ENCODE measurements at regions not wholly inside any gene's neighbourhood (a gene's known extent, or its start where the extent isn't known, plus 50 kb on each side); places are given as distances from the start of the nearest gene placed in this dataset.
"Not testable (repeated sequence)": the region's sequence is repeated elsewhere in the genome, so short reads cannot be mapped to it uniquely, and the experiment has no call there.

DNA sequence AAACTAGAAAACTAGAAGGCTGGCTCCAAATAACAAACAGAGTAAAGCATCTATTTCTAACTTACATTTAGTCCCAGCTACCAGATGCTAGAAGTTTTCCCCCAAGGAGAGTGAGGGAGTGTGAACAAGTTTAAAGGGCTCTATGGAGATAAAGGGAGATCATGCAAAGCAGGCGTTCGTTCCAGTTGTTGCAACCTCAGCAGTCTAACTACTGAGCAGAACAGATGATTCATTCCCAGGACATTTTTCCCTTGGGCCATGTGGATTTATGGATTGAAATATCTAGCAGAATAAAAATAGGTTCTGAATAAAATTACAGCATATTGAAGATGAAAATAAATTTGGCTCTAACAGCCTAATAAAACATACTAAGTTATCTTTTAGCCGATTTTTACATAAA is 154.8 kb upstream of the TTC14 start:
- Mint-ChIP-seq H3K4me3 (no peak overlapping the region), H3K27ac (no peak overlapping the region), H3K9me3 (peaks cover 5% of the 10 kb centered on the region), H3K36me3 (ENCODE audit: low read depth) (no peaks in the 10 kb centered on the region), H3K27me3 (no peaks in the 10 kb centered on the region), H3K4me1 (ENCODE audit: low read depth) (no peaks in the 10 kb centered on the region)
- no peak for ATAC-seq
- ChIA-PET CTCF (no interaction called here), POLR2A (no interaction called here)
- no peak for DNase-seq
- TF ChIP-seq, protein P1, sequence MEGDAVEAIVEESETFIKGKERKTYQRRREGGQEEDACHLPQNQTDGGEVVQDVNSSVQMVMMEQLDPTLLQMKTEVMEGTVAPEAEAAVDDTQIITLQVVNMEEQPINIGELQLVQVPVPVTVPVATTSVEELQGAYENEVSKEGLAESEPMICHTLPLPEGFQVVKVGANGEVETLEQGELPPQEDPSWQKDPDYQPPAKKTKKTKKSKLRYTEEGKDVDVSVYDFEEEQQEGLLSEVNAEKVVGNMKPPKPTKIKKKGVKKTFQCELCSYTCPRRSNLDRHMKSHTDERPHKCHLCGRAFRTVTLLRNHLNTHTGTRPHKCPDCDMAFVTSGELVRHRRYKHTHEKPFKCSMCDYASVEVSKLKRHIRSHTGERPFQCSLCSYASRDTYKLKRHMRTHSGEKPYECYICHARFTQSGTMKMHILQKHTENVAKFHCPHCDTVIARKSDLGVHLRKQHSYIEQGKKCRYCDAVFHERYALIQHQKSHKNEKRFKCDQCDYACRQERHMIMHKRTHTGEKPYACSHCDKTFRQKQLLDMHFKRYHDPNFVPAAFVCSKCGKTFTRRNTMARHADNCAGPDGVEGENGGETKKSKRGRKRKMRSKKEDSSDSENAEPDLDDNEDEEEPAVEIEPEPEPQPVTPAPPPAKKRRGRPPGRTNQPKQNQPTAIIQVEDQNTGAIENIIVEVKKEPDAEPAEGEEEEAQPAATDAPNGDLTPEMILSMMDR (IDR thresholded peaks at IDR 0.05), result no peak
- intact Hi-C loops (cut with micrococcal nuclease), result no loop called here

DNA sequence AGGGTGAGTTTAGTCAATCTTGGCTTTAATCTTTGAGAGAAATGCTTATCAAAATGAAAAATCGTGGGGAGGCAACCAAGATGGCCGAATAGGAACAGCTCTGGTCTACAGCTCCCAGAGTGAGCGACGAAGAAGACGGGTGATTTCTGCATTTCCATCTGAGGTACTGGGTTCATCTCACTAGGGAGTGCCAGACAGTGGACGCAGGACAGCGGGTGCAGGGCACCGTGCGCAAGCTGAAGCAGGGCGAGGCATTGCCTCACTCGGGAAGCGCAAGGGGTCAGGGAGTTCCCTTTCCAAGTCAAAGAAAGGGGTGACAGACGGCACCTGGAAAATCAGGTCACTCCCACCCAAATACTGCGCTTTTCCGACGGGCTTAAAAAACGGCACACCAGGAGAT is 153.6 kb upstream of the TTC14 start:
- H3K36me3 Mint-ChIP-seq (ENCODE audit: low read depth); H3K27ac Mint-ChIP-seq; CTCF ChIA-PET; H3K4me3 Mint-ChIP-seq; H3K27me3 Mint-ChIP-seq; POLR2A ChIA-PET; ATAC-seq; DNase-seq; H3K4me1 Mint-ChIP-seq (ENCODE audit: low read depth); intact Hi-C loops (cut with micrococcal nuclease): not testable (repeated sequence)
- H3K9me3 Mint-ChIP-seq, result peaks cover 11% of the 10 kb centered on the region

DNA sequence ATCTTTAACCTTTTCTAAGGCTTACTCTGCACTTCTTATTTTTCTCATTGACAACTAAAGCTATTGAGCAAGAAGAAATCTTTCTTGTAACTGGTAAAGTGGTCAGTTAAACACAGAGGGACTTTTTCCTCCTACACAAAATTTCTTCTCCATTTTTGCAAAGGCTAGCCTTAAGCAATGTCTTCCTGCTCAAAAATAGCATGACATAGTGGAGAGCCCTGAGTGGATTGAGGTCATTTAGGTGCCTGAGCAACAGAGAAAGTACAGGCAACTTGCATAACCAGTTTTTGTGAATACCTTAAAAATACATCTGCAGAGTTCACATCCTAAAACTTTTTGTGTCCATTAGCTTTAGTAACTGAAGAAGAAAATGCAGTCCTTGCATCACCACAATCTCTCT is 144.7 kb upstream of the TTC14 start:
- DNase-seq (no peak), ATAC-seq (no peak)
- intact Hi-C loops (cut with micrococcal nuclease), result no loop called here
- ChIA-PET CTCF (no interaction called here), POLR2A (no interaction called here)
- Mint-ChIP-seq H3K9me3 (peaks cover 15% of the 10 kb centered on the region), H3K4me3 (no peak overlapping the region), H3K27me3 (no peaks in the 10 kb centered on the region), H3K4me1 (ENCODE audit: low read depth) (no peaks in the 10 kb centered on the region), H3K27ac (no peak overlapping the region), H3K36me3 (ENCODE audit: low read depth) (no peaks in the 10 kb centered on the region)
- TF ChIP-seq, protein P1 (IDR thresholded peaks at IDR 0.05), result no peak

DNA sequence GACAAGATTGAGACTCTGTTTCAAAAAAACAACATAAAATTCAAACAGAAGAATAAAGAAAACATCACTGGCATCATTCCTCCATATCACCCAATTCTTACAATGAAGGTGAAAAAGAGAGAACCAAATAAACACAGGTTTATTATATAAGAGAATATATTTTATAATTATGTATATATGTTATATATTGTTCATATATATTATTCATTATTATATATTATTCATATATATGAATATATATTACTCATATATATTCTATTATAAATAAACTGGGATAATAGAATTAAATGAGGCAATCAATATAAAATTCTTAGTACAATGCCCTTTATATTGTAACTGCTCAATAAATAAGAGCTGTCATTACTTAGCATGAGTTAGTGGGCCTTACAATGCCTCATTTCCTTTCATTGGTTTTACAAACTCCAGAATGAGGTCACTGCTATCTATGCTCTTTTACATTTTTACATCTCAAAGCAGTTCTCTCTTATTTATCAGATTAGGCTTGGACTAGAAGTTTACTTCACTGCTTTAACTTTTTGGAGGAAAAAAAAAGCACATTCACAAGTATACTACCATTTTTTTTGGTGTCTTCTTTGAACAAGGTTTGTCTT is 135.5 kb upstream of the TTC14 start:
- Mint-ChIP-seq H3K27ac (no peak overlapping the region), H3K36me3 (ENCODE audit: low read depth) (no peaks in the 10 kb centered on the region), H3K27me3 (no peaks in the 10 kb centered on the region), H3K9me3 (peaks cover 2% of the 10 kb centered on the region), H3K4me3 (no peak overlapping the region), H3K4me1 (ENCODE audit: low read depth) (no peaks in the 10 kb centered on the region)
- CTCF ChIA-PET, result no interaction called here
- intact Hi-C loops (cut with micrococcal nuclease), result no loop called here
- DNase-seq (no peak), ATAC-seq (no peak)
- POLR2A ChIA-PET, result no interaction called here
- TF ChIP-seq, protein P1 (IDR thresholded peaks at IDR 0.05), result no peak

DNA sequence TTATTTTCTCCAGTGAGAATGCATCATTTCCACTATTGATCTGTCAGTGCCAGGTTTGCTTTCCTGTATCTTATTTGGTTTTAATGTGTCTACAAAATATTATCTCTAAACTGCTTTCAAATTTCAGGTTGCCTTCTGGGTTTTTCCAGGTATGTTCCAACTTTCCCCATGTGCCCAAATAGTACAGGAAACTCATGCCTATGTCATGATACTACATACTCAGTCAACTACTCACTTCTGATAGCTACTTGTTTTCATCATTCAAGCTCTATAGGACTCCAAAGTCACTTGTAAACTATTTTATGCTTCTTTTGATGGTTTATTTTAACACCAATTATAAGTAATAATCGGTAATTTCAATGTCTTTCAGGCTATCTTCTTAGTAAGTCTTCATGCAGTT is 134.8 kb upstream of the TTC14 start:
- DNase-seq (no peak), ATAC-seq (no peak)
- TF ChIP-seq, protein P1 (IDR thresholded peaks at IDR 0.05), result no peak
- ChIA-PET POLR2A (no interaction called here), CTCF (no interaction called here)
- intact Hi-C loops (cut with micrococcal nuclease), result no loop called here
- Mint-ChIP-seq H3K27me3 (no peaks in the 10 kb centered on the region), H3K36me3 (ENCODE audit: low read depth) (no peaks in the 10 kb centered on the region), H3K9me3 (no peaks in the 10 kb centered on the region), H3K27ac (no peak overlapping the region), H3K4me1 (ENCODE audit: low read depth) (no peaks in the 10 kb centered on the region), H3K4me3 (no peak overlapping the region)

DNA sequence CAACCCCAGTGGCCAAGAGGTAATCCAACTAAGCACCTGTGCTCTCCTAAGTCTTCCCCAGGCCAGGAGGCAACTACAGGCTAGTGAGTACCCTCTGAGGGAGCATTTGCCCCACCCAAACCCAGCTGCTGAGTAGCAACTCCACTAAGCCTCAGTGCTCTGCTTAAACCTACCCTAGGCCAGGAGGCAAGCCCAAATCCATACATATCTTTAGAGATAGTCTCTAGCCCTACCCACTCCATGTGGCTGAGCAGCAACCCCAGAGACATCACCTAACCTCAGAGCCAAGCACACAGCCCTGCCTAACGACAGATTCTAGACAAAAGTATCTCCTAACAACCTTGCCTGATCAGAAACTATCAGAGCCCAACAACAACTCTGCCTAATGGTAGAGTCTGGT is 132.8 kb upstream of the TTC14 start:
- Mint-ChIP-seq H3K4me1 (ENCODE audit: low read depth) (no peaks in the 10 kb centered on the region), H3K4me3 (no peak overlapping the region), H3K9me3 (no peaks in the 10 kb centered on the region), H3K36me3 (ENCODE audit: low read depth) (no peaks in the 10 kb centered on the region), H3K27ac (no peak overlapping the region), H3K27me3 (no peaks in the 10 kb centered on the region)
- CTCF ChIA-PET, result no interaction called here
- intact Hi-C loops (cut with micrococcal nuclease), result no loop called here
- TF ChIP-seq, protein P1 (IDR thresholded peaks at IDR 0.05), result no peak
- POLR2A ChIA-PET, result no interaction called here
- ATAC-seq (no peak), DNase-seq (no peak)
